ENCODE measurements at regions not wholly inside any gene's neighbourhood (a gene's known extent, or its start where the extent isn't known, plus 50 kb on each side); places are given as distances from the start of the nearest gene placed in this dataset.

- no peak for DNase-seq (ENCODE audit: low read depth in 4 of 4, low spot score in 1 of 4)
Observed at GRCh38 chr13:90412980-90413379, 934.5 kb upstream of the MIR17HG start.

GRCh38 chr13:90413548-90413947, 933.9 kb upstream of the MIR17HG start:
- DNase-seq (ENCODE audit: low read depth in 4 of 4, low spot score in 1 of 4) = no peak

- DNase-seq (ENCODE audit: low read depth in 4 of 4, low spot score in 1 of 4) = no peak
Observed at GRCh38 chr13:90414691-90415596, 932.5 kb upstream of the MIR17HG start.

- no peak for DNase-seq (ENCODE audit: low read depth in 4 of 4, low spot score in 1 of 4)
Observed at GRCh38 chr13:90415902-90416301, 931.6 kb upstream of the MIR17HG start.

- DNase-seq (ENCODE audit: low read depth in 4 of 4, low spot score in 1 of 4) = no peak
Observed at GRCh38 chr13:90416519-90416918, 931.0 kb upstream of the MIR17HG start.

GRCh38 chr13:90416938-90417337, 930.5 kb upstream of the MIR17HG start:
- no peak for DNase-seq (ENCODE audit: low read depth in 4 of 4, low spot score in 1 of 4)

- DNase-seq (ENCODE audit: low read depth in 4 of 4, low spot score in 1 of 4) = no peak
Observed at GRCh38 chr13:90420683-90421082, 926.8 kb upstream of the MIR17HG start.

- DNase-seq (ENCODE audit: low read depth in 4 of 4, low spot score in 1 of 4) = no peak
Observed at GRCh38 chr13:90427322-90428272, 919.9 kb upstream of the MIR17HG start.

GRCh38 chr13:90428522-90429210, 918.8 kb upstream of the MIR17HG start:
- DNase-seq (ENCODE audit: low read depth in 4 of 4, low spot score in 1 of 4) = no peak

- DNase-seq (ENCODE audit: low read depth in 4 of 4, low spot score in 1 of 4) = no peak
Observed at GRCh38 chr13:90430127-90430526, 917.4 kb upstream of the MIR17HG start.

- no peak for DNase-seq (ENCODE audit: low read depth in 4 of 4, low spot score in 1 of 4)
Observed at GRCh38 chr13:90436697-90437096, 910.8 kb upstream of the MIR17HG start.

- DNase-seq (ENCODE audit: low read depth in 4 of 4, low spot score in 1 of 4) = no peak
Observed at GRCh38 chr13:90438576-90438975, 908.9 kb upstream of the MIR17HG start.

- DNase-seq (ENCODE audit: low read depth in 4 of 4, low spot score in 1 of 4) = no peak
Observed at GRCh38 chr13:90443268-90443667, 904.2 kb upstream of the MIR17HG start.

GRCh38 chr13:90444232-90444631, 903.3 kb upstream of the MIR17HG start:
- no peak for DNase-seq (ENCODE audit: low read depth in 4 of 4, low spot score in 1 of 4)

GRCh38 chr13:90445179-90445578, 902.3 kb upstream of the MIR17HG start:
- DNase-seq (ENCODE audit: low read depth in 4 of 4, low spot score in 1 of 4) = no peak

GRCh38 chr13:90447034-90447733, 900.3 kb upstream of the MIR17HG start:
- DNase-seq (ENCODE audit: low read depth in 4 of 4, low spot score in 1 of 4) = no peak

- DNase-seq (ENCODE audit: low read depth in 4 of 4, low spot score in 1 of 4) = no peak
Observed at GRCh38 chr13:90447734-90448101, 899.8 kb upstream of the MIR17HG start.

GRCh38 chr13:90448466-90449037, 898.9 kb upstream of the MIR17HG start:
- no peak for DNase-seq (ENCODE audit: low read depth in 4 of 4, low spot score in 1 of 4)

GRCh38 chr13:90453342-90453741, 894.1 kb upstream of the MIR17HG start:
- DNase-seq (ENCODE audit: low read depth in 4 of 4, low spot score in 1 of 4) = no peak

GRCh38 chr13:90454002-90454636, 893.4 kb upstream of the MIR17HG start:
- no peak for DNase-seq (ENCODE audit: low read depth in 4 of 4, low spot score in 1 of 4)
